Smooth muscle cell (in vitro differentiated cells): ENCODE measurements at regions not wholly inside any gene's neighbourhood (a gene's known extent, or its start where the extent isn't known, plus 50 kb on each side); places are given as distances from the start of the nearest gene placed in this dataset.

ENCODE experiments used
- DNase-seq: peaks from one replicate; lab custom pipeline; 2025; ENCODE audit not compliant: unreplicated experiment; lab: John Stamatoyannopoulos, UW
- H2AFZ ChIP-seq: fragments of 200-600 bp; sonication (generic); 2 replicates; pipeline ENCODE4 v1.6.0; 2016; ENCODE audit warnings: antibody characterized with exemption, low read depth, mild to moderate bottlenecking
- H3F3A ChIP-seq: fragments of 200-600 bp; sonication (generic); 2 replicates; pipeline ENCODE4 v1.6.0; 2017; ENCODE audit warnings: antibody characterized with exemption, low read depth
- H3K27ac ChIP-seq: fragments of 200-600 bp; sonication (generic); 2 replicates; pipeline ENCODE4 v1.5.1; 2016; ENCODE audit warnings: low read depth, mild to moderate bottlenecking
- H3K27me3 ChIP-seq: fragments of 200-600 bp; sonication (generic); 2 replicates; pipeline ENCODE4 v1.6.1; 2016; ENCODE audit warnings: low read depth, mild to moderate bottlenecking
- H3K36me3 ChIP-seq: fragments of 200-600 bp; sonication (generic); 2 replicates; pipeline ENCODE4 v1.5.1; 2016; ENCODE audit warnings: low read depth
- H3K4me1 ChIP-seq: fragments of 200-600 bp; sonication (generic); 2 replicates; pipeline ENCODE4 v1.5.1; 2016; ENCODE audit warnings: low read depth
- H3K4me2 ChIP-seq: fragments of 200-600 bp; sonication (generic); 2 replicates; pipeline ENCODE4 v1.6.0; 2016; ENCODE audit warnings: mild to moderate bottlenecking
- H3K4me3 ChIP-seq: fragments of 200-600 bp; sonication (generic); 2 replicates; pipeline ENCODE4 v1.5.1; 2016; ENCODE audit warnings: mild to moderate bottlenecking
- H3K79me2 ChIP-seq: fragments of 200-600 bp; sonication (generic); 2 replicates; pipeline ENCODE4 v1.6.0; 2016; ENCODE audit warnings: low read depth, mild to moderate bottlenecking
- H3K9ac ChIP-seq: fragments of 200-600 bp; sonication (generic); 2 replicates; pipeline ENCODE4 v1.6.0; 2016; ENCODE audit warnings: low read depth
- H3K9me3 ChIP-seq: fragments of 200-600 bp; sonication (generic); replicated peaks from 2 replicates; pipeline ENCODE4 v1.5.1; 2016; ENCODE audit warnings: low read depth
- H4K20me1 ChIP-seq: fragments of 200-600 bp; sonication (generic); 2 replicates; pipeline ENCODE4 v1.6.0; 2016; ENCODE audit warnings: low read depth
- WGBS: methylation state at CpG from one replicate; pipeline ENCODE4 v1.1.7; 2016; ENCODE audit warnings: low lambda C conversion rate; 5-methylcytosine and 5-hydroxymethylcytosine counted together
- TF ChIP-seq, protein P1 (sequence below): fragments of 200-600 bp; sonication (generic); IDR thresholded peaks from 2 replicates; pipeline ENCODE4 v1.5.1; 2017; ENCODE audit warnings: borderline replicate concordance, mild to moderate bottlenecking, antibody characterized with exemption; ENCODE audit not compliant: insufficient read depth, poor library complexity, severe bottlenecking

DNA sequence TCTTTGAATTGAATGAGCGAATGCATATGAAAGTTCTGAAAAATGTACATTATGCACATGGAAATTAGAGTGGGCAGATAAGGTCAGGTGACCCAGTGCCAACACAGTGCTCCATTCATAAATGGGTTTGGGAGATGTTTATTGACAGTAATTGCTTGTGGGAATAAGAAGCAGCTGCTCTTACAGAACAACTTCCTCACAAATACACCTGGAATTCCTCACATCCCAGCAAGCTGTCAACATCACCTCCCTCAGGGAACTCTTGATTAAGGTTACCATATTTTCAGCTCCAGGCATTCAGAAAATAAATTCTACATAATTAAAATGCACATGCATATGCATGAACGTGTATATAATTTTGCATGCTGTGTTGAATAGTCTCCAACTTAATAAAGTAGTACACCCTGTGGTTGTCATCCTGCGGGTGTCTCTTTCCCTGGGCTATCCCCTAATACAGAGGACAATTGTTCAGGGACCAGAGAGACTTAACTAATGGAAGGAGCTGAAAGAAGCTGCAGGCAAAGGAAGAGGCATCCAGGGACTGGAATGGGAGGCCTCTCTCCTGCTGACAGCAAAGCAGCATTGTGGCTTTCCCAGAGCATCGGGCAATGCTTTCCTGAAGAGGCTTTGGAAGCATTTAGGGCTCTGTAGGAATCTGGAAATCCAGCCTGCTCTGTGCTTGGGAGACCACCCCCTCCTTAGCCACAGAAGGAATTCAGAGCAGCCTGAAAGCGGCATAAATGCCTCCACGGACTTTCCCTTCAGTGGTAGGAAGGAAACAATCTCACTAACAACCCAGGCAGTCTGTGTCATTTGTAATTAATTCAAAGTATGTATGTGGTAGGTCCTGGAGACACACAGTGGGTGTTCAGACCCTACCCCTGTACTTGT lies 55.2 kb upstream of the GNG12 start:
- no peaks in the 10 kb centered on the region for H3K27me3 ChIP-seq
- no peak overlapping the region for H3K4me3 ChIP-seq
- no peaks in the 10 kb centered on the region for H3K79me2 ChIP-seq
- H3K9me3 ChIP-seq: no peaks in the 10 kb centered on the region
- H4K20me1 ChIP-seq: no peaks in the 10 kb centered on the region
- WGBS: 25% methylated on average over 6 of the region's 6 CpGs
- peaks cover 22% of the 10 kb centered on the region for H3F3A ChIP-seq
- H3K4me1 ChIP-seq: peaks cover 23% of the 10 kb centered on the region
- TF ChIP-seq, protein P1, sequence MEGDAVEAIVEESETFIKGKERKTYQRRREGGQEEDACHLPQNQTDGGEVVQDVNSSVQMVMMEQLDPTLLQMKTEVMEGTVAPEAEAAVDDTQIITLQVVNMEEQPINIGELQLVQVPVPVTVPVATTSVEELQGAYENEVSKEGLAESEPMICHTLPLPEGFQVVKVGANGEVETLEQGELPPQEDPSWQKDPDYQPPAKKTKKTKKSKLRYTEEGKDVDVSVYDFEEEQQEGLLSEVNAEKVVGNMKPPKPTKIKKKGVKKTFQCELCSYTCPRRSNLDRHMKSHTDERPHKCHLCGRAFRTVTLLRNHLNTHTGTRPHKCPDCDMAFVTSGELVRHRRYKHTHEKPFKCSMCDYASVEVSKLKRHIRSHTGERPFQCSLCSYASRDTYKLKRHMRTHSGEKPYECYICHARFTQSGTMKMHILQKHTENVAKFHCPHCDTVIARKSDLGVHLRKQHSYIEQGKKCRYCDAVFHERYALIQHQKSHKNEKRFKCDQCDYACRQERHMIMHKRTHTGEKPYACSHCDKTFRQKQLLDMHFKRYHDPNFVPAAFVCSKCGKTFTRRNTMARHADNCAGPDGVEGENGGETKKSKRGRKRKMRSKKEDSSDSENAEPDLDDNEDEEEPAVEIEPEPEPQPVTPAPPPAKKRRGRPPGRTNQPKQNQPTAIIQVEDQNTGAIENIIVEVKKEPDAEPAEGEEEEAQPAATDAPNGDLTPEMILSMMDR: no peak
- no peak for DNase-seq
- peak overlapping the region; percentile 73 for H3K4me2 ChIP-seq
- H2AFZ ChIP-seq: no peak overlapping the region
- peak overlapping the region; percentile 82 for H3K27ac ChIP-seq
- peak overlapping the region; percentile 61 for H3K9ac ChIP-seq
- H3K36me3 ChIP-seq: no peaks in the 10 kb centered on the region

DNA sequence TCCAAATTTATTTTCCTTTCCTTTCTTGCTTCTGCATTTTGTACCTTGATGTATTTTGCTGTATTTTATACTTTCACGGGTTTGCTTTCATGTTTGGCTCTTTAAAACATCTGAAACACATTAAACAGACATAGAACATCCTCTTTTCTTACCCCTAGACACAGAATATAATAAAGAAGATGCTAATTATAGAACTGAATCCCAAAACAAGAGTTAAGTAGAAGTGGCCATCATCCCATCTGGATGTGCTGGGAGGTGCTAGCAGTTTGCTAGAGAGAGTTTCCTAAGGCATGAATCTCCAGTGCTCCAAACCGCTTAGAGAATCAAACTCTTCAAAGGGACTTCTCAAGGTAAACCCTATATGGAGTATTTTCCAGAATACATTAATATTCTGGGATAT lies 53.9 kb upstream of the GNG12 start:
- TF ChIP-seq, protein P1: no peak

DNA sequence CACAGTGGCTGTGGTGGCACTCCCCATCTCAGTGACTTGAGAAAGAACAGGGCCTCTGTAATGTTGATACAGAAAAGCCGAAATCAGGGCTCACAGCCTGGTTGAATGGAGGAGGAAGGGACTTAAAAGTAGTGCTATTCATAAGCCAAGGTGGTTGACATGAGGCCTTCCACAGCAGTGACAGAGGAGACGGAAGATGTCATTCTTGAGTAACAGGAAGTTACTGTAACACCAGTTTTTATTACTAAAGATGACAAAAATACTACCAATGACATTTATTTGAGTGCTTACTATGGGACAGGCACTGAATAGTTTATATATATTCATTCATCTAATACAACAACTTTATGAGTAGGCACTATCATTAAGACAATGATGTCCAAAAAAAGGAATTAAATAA lies 52.8 kb upstream of the GNG12 start:
- Histone ChIP-seq H3K4me2 (no peak overlapping the region), H3K27ac (no peak overlapping the region), H3K27me3 (no peaks in the 10 kb centered on the region), H3K9ac (no peak overlapping the region), H3K9me3 (no peaks in the 10 kb centered on the region), H3K79me2 (no peaks in the 10 kb centered on the region), H3F3A (peaks cover 22% of the 10 kb centered on the region), H4K20me1 (no peaks in the 10 kb centered on the region), H3K4me3 (no peak overlapping the region), H2AFZ (peak overlapping the region; percentile 16), H3K36me3 (no peaks in the 10 kb centered on the region), H3K4me1 (peaks cover 23% of the 10 kb centered on the region)
- TF ChIP-seq, protein P1: no peak
- DNase-seq: no peak
- 72% methylated on average over 2 of the region's 2 CpGs for WGBS

More for the DNA sequence above, 53.9 kb upstream of the GNG12 start:
- H3K9ac ChIP-seq: no peak overlapping the region
- H4K20me1 ChIP-seq: no peaks in the 10 kb centered on the region
- H3K36me3 ChIP-seq: no peaks in the 10 kb centered on the region
- H3K27me3 ChIP-seq: no peaks in the 10 kb centered on the region
- H3K4me2 ChIP-seq: no peak overlapping the region
- no peaks in the 10 kb centered on the region for H3K9me3 ChIP-seq
- no peak for DNase-seq
- H3K4me1 ChIP-seq: peaks cover 23% of the 10 kb centered on the region
- no peak overlapping the region for H3K4me3 ChIP-seq
- H3K27ac ChIP-seq: peak overlapping the region; percentile 82
- peaks cover 22% of the 10 kb centered on the region for H3F3A ChIP-seq
- H3K79me2 ChIP-seq: no peaks in the 10 kb centered on the region
- H2AFZ ChIP-seq: peak overlapping the region; percentile 20
- 92% methylated on average over 2 of the region's 2 CpGs for WGBS

DNA sequence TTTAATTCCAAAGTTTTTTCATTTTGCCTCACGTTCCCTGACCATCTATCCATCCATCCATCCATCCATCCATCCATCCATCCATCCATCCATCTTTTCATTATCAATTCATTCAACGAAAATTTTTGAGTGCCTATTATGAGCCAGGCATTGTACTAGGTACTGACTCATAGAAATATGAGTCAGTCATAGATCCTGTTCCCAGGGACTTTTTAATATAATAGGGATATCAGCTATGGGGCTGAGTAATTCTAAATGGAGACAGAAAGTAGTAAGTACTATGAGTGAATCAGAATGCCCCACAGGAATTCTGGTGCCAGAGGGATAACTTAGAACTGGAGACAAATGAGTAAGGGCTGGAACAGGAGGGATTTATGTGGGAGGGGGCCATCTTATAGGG lies 49.8 kb upstream of the GNG12 start:
- Histone ChIP-seq H3K9ac (no peak overlapping the region), H4K20me1 (no peaks in the 10 kb centered on the region), H2AFZ (no peak overlapping the region), H3K4me3 (no peak overlapping the region), H3K27ac (peak overlapping the region; percentile 67), H3K9me3 (no peaks in the 10 kb centered on the region), H3K79me2 (no peaks in the 10 kb centered on the region), H3F3A (peaks cover 6% of the 10 kb centered on the region), H3K4me2 (no peak overlapping the region), H3K27me3 (no peaks in the 10 kb centered on the region), H3K36me3 (no peaks in the 10 kb centered on the region), H3K4me1 (no peaks in the 10 kb centered on the region)
- no peak for DNase-seq
- TF ChIP-seq, protein P1: no peak
- 77% methylated on average over 2 of the region's 2 CpGs for WGBS
